ENCODE measurements at regions not wholly inside any gene's neighbourhood (a gene's known extent, or its start where the extent isn't known, plus 50 kb on each side); places are given as distances from the start of the nearest gene placed in this dataset.

DNA sequence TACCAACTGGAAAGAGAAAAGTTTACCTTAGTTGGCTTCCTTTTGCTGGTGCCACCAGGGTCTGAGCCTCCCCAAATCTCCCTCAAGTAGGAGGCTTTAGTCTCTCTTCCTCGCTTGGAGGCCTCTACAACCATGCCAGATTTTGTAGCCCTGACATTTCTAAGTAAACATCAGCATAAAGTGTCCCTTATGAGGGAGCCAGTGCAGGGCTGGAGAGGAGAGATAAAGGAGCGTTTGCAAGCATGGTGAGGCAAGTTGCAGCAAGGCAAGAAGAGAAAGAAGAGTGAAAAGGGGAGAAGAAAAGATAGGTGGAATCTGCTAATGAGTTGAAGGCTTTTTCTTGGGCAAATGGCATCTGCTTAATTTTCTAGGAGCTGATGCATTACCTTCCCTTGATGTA, 82.7 kb upstream of the FNDC3B start:
- TF ChIP-seq FOXP2 (optimal IDR thresholded peaks at IDR 0.05; ENCODE audit: control extremely low read depth, extremely low read length, insufficient read depth) (no peak), POLR2AphosphoS5 (IDR thresholded peaks at IDR 0.05; ENCODE audit: borderline replicate concordance, low read depth, low read length) (no peak)
